Stimulated activated naive CD8-positive, alpha-beta T cell treated with anti-CD3 and anti-CD28 coated beads, Interleukin-15, amount 100 ng/mL, for 72 hours (primary cell): ENCODE measurements at regions not wholly inside any gene's neighbourhood (a gene's known extent, or its start where the extent isn't known, plus 50 kb on each side); places are given as distances from the start of the nearest gene placed in this dataset.

Experiments used
- ATAC-seq: fragments of 150-1000 bp; cut with Tn5 transposase; 2 replicates; pipeline ENCODE4 v1.10.0; 2021; ENCODE audit warnings: mild to moderate bottlenecking, moderate library complexity
- DNase-seq, 2 donors: peaks; one replicate each; pipeline ENCODE4 v3.0.0; 2021 to 2022
- H3K27ac Mint-ChIP-seq, 2 donors: one replicate each; pipeline ENCODE4 v1.8.0; 2022; ENCODE audit warnings: mild to moderate bottlenecking in 2 of 2, mixed read lengths in 2 of 2, moderate library complexity in 2 of 2
- H3K27me3 Mint-ChIP-seq: one replicate; pipeline ENCODE4 v1.8.0; 2022; ENCODE audit warnings: mixed read lengths
- H3K4me1 Mint-ChIP-seq: one replicate; pipeline ENCODE4 v1.8.0; 2022; ENCODE audit warnings: mild to moderate bottlenecking, mixed read lengths
- H3K4me3 Mint-ChIP-seq, 2 donors: one replicate each; pipeline ENCODE4 v1.8.0; 2022; ENCODE audit warnings: mild to moderate bottlenecking in 2 of 2, mixed read lengths in 2 of 2, moderate library complexity in 1 of 2
- H3K9me3 Mint-ChIP-seq, 2 donors: one replicate each; pipeline ENCODE4 v1.8.0; 2022; ENCODE audit warnings: mixed read lengths in 2 of 2

DNA sequence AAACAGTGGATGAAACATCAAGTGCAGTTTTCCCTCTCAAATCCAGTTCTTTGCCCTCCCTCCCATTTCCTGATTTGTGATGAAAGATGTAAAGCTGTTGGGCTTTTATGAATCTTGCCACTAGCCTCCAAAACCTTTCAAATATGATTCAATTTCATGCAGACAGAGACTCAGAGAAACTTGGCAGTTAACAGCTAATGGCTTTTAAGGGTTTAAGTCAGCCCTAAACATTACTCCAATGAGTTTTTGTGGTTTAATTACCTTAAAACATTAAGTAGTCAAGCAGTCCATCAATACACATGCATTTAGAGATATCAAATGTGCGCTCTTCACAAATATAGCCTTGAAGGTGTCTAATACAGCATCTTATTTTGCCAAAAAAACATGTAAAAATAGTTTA is 1594.0 kb upstream of the GOT2 start:
- Mint-ChIP-seq H3K9me3 (peaks cover 9 to 26% of the 10 kb centered on the region in 2 donors), H3K4me3 (no peak overlapping the region), H3K27me3 (no peaks in the 10 kb centered on the region), H3K27ac (no peak overlapping the region), H3K4me1 (no peaks in the 10 kb centered on the region)
- DNase-seq, result no peak
- ATAC-seq, result no peak

DNA sequence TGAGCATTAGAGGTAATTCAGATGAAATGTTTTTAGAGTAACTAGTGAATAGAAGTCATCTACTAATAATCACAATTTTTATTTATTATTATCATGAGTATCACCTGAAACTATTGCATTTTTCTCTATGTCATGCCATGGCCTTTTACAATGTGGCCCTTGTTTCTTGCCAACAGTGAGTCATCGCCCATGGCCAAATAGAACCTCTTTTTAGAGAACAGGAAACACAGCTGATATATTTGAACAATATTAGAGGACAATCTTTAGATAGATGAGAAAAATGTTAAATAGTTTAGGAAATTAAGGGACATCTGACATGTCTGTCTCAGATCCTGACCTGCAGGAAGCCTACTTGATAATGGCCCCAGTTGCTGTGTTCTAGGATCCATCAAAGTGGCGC is 1584.4 kb upstream of the GOT2 start:
- no peak overlapping the region for H3K27ac Mint-ChIP-seq
- no peak overlapping the region for H3K4me3 Mint-ChIP-seq

DNA sequence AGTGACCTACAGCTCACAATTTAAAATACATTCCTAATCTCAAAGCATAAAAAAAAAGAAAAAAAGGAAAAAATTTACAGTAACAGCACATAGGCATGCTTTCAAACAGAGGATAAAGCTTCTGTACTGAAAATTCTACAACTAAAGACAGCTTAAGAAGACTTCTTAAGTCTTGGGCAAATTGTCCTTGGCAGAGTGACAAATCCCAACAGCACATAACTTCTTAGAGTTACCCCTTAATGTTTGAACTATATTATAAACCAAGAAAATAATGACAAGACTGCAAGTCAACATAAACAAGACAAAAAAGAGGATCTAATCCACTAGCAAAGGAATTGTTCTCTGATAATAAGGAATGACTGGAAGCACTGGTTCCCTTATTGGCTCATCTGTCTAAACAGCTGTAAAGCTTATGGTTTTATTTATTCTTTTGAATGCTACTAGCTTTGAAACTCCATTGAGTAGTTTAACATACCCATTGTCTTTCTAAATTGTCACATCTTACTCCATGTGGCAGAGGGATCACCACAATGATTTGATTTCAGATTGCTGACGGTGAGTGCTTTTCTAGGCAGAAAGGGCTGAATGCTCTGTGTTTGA is 1576.8 kb upstream of the GOT2 start:
- ATAC-seq, result no peak
- Mint-ChIP-seq H3K4me3 (no peak overlapping the region), H3K9me3 (peaks cover 12 to 14% of the 10 kb centered on the region in 2 donors)

More for the DNA sequence above, 1584.4 kb upstream of the GOT2 start:
- DNase-seq, result no peak
- H3K4me1 Mint-ChIP-seq, result no peaks in the 10 kb centered on the region
- peaks cover 12 to 15% of the 10 kb centered on the region in 2 donors for H3K9me3 Mint-ChIP-seq
- no peaks in the 10 kb centered on the region for H3K27me3 Mint-ChIP-seq
- ATAC-seq, result no peak

DNA sequence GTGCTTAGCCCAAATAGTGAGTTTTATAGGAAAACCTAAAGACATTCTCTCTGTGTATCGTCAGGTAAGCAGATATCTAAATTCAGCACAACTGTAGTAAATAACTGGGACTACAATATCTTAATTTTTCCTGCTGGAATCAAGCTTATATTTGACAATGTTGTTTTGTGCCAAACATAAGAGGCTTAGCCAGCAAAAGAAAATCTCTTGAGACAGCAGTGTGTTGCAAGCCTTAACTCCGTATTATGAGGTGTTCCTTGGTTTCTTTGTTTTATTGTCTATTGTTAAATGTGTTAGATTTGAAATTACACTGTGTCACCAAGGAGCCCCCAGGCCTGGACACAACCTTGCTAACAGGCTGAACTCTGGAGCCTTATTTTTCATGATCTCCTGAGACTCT is 1570.6 kb upstream of the GOT2 start:
- DNase-seq, result no peak

More for the DNA sequence above, 1576.8 kb upstream of the GOT2 start:
- Mint-ChIP-seq H3K4me1 (no peaks in the 10 kb centered on the region), H3K27me3 (no peaks in the 10 kb centered on the region), H3K27ac (no peak overlapping the region)
- DNase-seq, result no peak

GRCh38 chr16:60304066-60304465 is 1570.0 kb upstream of the GOT2 start:
- Mint-ChIP-seq H3K27me3 (no peaks in the 10 kb centered on the region), H3K4me1 (no peaks in the 10 kb centered on the region), H3K9me3 (peaks cover 0 to 13% of the 10 kb centered on the region in 2 donors)

More for the DNA sequence above, 1570.6 kb upstream of the GOT2 start:
- Mint-ChIP-seq H3K27ac (no peak overlapping the region), H3K4me1 (no peaks in the 10 kb centered on the region), H3K9me3 (peaks cover 0 to 16% of the 10 kb centered on the region in 2 donors), H3K4me3 (no peak overlapping the region), H3K27me3 (no peaks in the 10 kb centered on the region)
- no peak for ATAC-seq

DNA sequence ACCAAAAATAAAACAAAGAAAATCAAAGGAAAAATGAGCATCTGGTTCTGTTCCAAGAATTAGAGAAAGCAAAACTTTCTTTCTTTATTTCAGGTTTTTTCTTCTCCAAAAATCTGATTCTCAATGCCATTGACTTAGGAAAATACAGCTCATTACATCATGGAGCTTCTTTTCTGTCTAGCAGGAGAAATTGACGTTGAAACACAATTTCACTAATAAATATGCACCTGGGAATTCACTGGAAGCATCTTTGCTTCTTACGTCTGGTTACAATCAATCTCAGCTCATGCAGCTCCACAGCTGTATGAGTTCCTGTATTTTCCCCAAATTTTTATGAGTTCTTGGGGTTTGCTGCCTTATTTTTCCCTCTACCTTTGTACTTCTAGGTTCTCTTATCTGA is 1568.6 kb upstream of the GOT2 start:
- no peak for ATAC-seq
- peaks cover 3 to 12% of the 10 kb centered on the region in 2 donors for H3K9me3 Mint-ChIP-seq
- H3K4me3 Mint-ChIP-seq, result no peak overlapping the region
- DNase-seq, result no peak
- no peaks in the 10 kb centered on the region for H3K4me1 Mint-ChIP-seq
- H3K27ac Mint-ChIP-seq, result no peak overlapping the region
- no peaks in the 10 kb centered on the region for H3K27me3 Mint-ChIP-seq

More at GRCh38 chr16:60304066-60304465, 1570.0 kb upstream of the GOT2 start:
- H3K4me3 Mint-ChIP-seq, result no peak overlapping the region
- H3K27ac Mint-ChIP-seq, result no peak overlapping the region
- no peak for DNase-seq
- ATAC-seq, result no peak

GRCh38 chr16:60302261-60302660 is 1568.1 kb upstream of the GOT2 start:
- DNase-seq (no peak), ATAC-seq (no peak)
- no peaks in the 10 kb centered on the region for H3K27me3 Mint-ChIP-seq
- H3K4me1 Mint-ChIP-seq, result no peaks in the 10 kb centered on the region
- H3K9me3 Mint-ChIP-seq, result peaks cover 7 to 14% of the 10 kb centered on the region in 2 donors
- no peak overlapping the region for H3K4me3 Mint-ChIP-seq
- H3K27ac Mint-ChIP-seq, result no peak overlapping the region

- H3K27ac Mint-ChIP-seq, result no peak overlapping the region
- no peaks in the 10 kb centered on the region for H3K4me1 Mint-ChIP-seq
- no peaks in the 10 kb centered on the region for H3K27me3 Mint-ChIP-seq
- H3K9me3 Mint-ChIP-seq, result peaks cover 9 to 16% of the 10 kb centered on the region in 2 donors
- ATAC-seq (no peak), DNase-seq (no peak)
- H3K4me3 Mint-ChIP-seq, result no peak overlapping the region
These were observed 1565.2 kb upstream of the GOT2 start for GRCh38 chr16:60299241-60299776.

GRCh38 chr16:60295451-60295850 is 1561.3 kb upstream of the GOT2 start:
- no peak overlapping the region for H3K4me3 Mint-ChIP-seq
- no peaks in the 10 kb centered on the region for H3K4me1 Mint-ChIP-seq
- no peak for DNase-seq
- no peak overlapping the region for H3K27ac Mint-ChIP-seq
- no peaks in the 10 kb centered on the region for H3K27me3 Mint-ChIP-seq
- peaks cover 9 to 10% of the 10 kb centered on the region in 2 donors for H3K9me3 Mint-ChIP-seq
- no peak for ATAC-seq

DNA sequence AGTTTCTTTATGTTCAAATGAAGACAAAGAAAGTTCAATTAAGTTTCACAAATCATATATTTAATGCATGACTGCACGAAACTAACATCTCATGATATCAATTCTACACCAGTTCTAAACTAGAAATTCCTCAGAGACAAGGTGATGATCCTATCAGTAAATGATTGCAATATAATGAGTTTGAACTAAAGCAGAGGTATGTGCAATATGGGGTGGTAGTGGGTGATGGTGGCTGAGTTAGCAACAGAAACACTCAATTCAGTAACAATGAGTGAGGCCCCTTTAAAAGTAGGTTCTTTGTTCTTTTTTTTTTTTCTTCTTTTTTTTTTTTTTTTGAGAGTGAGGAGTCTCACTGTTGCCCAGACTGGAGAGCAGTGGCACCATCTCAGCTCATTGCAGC is 1551.7 kb upstream of the GOT2 start:
- H3K9me3 Mint-ChIP-seq, result peaks cover 9 to 12% of the 10 kb centered on the region in 2 donors
- DNase-seq (no peak), ATAC-seq (no peak)

GRCh38 chr16:60279061-60279665 is 1545.0 kb upstream of the GOT2 start:
- no peak overlapping the region for H3K27ac Mint-ChIP-seq
- no peaks in the 10 kb centered on the region for H3K27me3 Mint-ChIP-seq
- ATAC-seq, result no peak
- peaks cover 5 to 12% of the 10 kb centered on the region in 2 donors for H3K9me3 Mint-ChIP-seq
- no peaks in the 10 kb centered on the region for H3K4me1 Mint-ChIP-seq
- H3K4me3 Mint-ChIP-seq, result no peak overlapping the region
- no peak for DNase-seq

More for the DNA sequence above, 1551.7 kb upstream of the GOT2 start:
- no peak overlapping the region for H3K4me3 Mint-ChIP-seq
- H3K27ac Mint-ChIP-seq, result no peak overlapping the region
- H3K4me1 Mint-ChIP-seq, result no peaks in the 10 kb centered on the region
- H3K27me3 Mint-ChIP-seq, result no peaks in the 10 kb centered on the region

DNA sequence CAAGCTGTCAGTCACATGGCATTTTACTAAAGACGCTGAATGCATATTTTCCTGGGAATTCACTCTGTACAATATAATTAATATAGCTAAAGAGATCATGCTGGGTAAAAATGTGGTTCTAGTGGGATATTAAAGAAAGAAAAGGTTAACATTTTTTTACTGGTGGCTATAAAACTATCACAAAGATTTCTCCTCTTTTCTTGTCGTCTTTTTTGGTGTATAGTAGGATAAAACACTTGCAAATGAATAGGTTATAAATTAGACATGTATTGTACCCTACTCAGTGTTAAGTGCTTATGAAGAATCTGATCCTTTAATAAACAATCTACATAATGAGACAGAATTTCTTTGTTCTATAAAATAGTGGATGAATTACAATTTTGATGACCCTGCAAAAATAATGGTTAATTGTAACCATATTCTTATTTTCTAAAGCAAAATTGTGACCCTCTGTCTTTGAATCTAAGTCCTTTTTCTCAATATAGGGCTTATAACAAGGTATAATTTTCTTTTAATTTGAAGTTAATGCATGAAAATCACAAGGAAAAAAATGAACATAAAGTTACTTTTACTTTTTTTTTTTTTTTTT is 1540.4 kb upstream of the GOT2 start:
- Mint-ChIP-seq H3K27me3 (no peaks in the 10 kb centered on the region), H3K4me3 (no peak overlapping the region), H3K27ac (no peak overlapping the region), H3K9me3 (peaks cover 5 to 11% of the 10 kb centered on the region in 2 donors), H3K4me1 (no peaks in the 10 kb centered on the region)
- no peak for ATAC-seq
- no peak for DNase-seq

- no peaks in the 10 kb centered on the region for H3K27me3 Mint-ChIP-seq
- peaks cover 0 to 4% of the 10 kb centered on the region in 2 donors for H3K9me3 Mint-ChIP-seq
- DNase-seq (no peak), ATAC-seq (no peak)
- H3K4me1 Mint-ChIP-seq, result no peaks in the 10 kb centered on the region
- no peak overlapping the region for H3K27ac Mint-ChIP-seq
- H3K4me3 Mint-ChIP-seq, result no peak overlapping the region
These were observed 1537.7 kb upstream of the GOT2 start for GRCh38 chr16:60271781-60272180.

DNA sequence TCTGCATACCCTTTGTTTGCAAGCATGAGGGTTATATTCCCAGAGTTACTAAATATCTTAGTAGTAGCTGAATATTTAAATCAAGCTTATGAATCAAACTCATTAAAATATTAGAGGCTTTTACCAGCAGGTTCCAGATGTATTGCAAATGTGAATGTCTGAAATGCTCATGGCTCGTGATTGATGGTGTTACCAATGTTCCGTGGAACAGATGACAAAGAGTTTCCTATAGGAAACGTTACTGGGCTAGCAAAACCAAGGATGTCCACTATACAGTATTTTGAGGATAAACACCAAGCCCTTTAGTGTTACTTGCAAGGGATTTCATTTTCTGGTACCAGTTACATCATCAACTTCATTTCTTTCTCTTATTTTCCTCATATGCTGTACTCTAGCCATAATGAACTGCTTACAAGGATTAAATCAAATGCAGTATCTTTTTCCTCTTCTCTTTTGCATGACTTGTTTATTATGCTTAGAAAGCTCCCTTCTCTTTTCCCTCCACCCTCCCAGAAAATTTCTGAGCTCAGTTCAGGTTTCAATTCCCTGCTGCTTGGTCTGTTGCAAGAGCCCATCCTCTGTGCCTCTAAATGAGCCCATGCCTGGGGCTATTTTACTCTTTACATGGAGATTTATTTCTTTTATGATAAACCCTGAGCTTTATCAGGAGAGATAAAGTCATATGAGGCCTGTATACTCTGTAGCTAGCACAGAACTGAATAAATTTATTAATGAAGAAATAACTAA is 1537.1 kb upstream of the GOT2 start:
- H3K4me1 Mint-ChIP-seq, result no peaks in the 10 kb centered on the region
- H3K4me3 Mint-ChIP-seq, result no peak overlapping the region
- peaks cover 4 to 6% of the 10 kb centered on the region in 2 donors for H3K9me3 Mint-ChIP-seq
- no peaks in the 10 kb centered on the region for H3K27me3 Mint-ChIP-seq
- ATAC-seq (no peak), DNase-seq (no peak)
- no peak overlapping the region for H3K27ac Mint-ChIP-seq

DNA sequence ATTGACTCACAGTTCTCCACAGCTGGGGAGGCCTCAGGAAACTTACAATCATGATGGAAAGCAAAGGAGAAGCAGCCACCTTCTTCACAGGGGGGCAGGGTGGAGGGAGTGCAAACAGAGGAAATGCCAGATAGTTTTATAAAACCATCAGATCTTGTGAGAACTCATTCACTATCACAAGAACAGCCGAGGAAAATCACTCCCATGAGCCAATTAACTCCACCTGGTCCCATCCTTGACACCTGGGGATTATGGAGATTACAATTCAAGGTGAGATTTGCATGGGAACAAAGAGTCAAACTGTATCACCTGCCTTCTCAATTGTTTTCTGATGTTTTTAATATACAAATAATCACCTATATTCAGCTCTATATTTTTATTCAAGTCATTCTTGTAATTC is 1527.3 kb upstream of the GOT2 start:
- DNase-seq, result no peak
- H3K27me3 Mint-ChIP-seq, result no peaks in the 10 kb centered on the region
- H3K27ac Mint-ChIP-seq, result no peak overlapping the region
- no peaks in the 10 kb centered on the region for H3K4me1 Mint-ChIP-seq
- peaks cover 13 to 27% of the 10 kb centered on the region in 2 donors for H3K9me3 Mint-ChIP-seq
- ATAC-seq, result no peak
- H3K4me3 Mint-ChIP-seq, result no peak overlapping the region
